ENCODE measurements at regions not wholly inside any gene's neighbourhood (a gene's known extent, or its start where the extent isn't known, plus 50 kb on each side); places are given as distances from the start of the nearest gene placed in this dataset.
"Not testable (repeated sequence)": the region's sequence is repeated elsewhere in the genome, so short reads cannot be mapped to it uniquely, and the experiment has no call there.

DNA sequence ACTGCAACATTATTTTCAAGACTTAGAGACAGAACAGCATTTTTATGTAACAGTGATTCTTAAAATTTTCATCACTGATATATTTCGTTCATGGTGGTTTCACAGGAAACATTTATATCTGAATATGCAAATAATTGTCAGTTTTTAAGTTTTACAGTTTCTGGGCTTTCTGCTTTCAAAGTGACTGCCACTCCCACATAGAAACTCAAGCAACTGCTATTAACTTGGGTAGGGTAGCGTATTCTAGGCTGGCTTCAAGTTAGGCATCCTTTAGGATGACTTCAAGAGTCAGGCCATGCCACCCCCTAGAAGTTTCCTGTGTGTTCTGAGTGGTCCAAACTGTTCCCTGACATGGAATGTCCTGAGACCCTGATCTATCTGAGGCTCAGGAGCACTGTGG is 123.6 kb upstream of the TSPAN8 start:
- H3K4me3 ChIP-seq (ENCODE audit: low read depth, low read length): no peak overlapping the region
- no peak overlapping the region for H3K4me2 ChIP-seq (ENCODE audit: low read length)
- no peak overlapping the region for H3K4ac ChIP-seq (ENCODE audit: low read depth, low read length)
- H2AK5ac ChIP-seq (ENCODE audit: low read length): no peak overlapping the region
- no peaks in the 10 kb centered on the region for H3K9me3 ChIP-seq (ENCODE audit: insufficient read depth, low read depth, low read length)
- H3K79me2 ChIP-seq (ENCODE audit: control insufficient read depth, insufficient read depth, low read length, poor library complexity): no peaks in the 10 kb centered on the region
- no peak overlapping the region for H4K12ac ChIP-seq (ENCODE audit: low read depth, low read length)
- H3K27me3 ChIP-seq (ENCODE audit: insufficient read depth, low read length): no peaks in the 10 kb centered on the region
- no peak for DNase-seq
- H3K23ac ChIP-seq (ENCODE audit: low read length): no peak overlapping the region
- no peaks in the 10 kb centered on the region for H3K4me1 ChIP-seq (ENCODE audit: control insufficient read depth in 1 of 2, insufficient read depth in 2 of 2, low read length in 2 of 2)
- no peak overlapping the region for H2AFZ ChIP-seq (ENCODE audit: insufficient read depth, low read length, poor library complexity)
- no peak overlapping the region for H3K14ac ChIP-seq (ENCODE audit: low read length)
- H4K91ac ChIP-seq (ENCODE audit: low read depth, low read length): no peak overlapping the region
- no peaks in the 10 kb centered on the region for H3K79me1 ChIP-seq (ENCODE audit: low read length)
- H2BK120ac ChIP-seq (ENCODE audit: insufficient read depth, low read length, poor library complexity): no peak overlapping the region
- H4K8ac ChIP-seq (ENCODE audit: low read depth, low read length): no peak overlapping the region
- no peak overlapping the region for H3K27ac ChIP-seq (ENCODE audit: low read depth, low read length)
- no peak overlapping the region for H2BK12ac ChIP-seq (ENCODE audit: low read length)
- no peaks in the 10 kb centered on the region for H3K36me3 ChIP-seq (ENCODE audit: control insufficient read depth in 1 of 2, insufficient read depth in 2 of 2, low read length in 2 of 2)
- no CpG with 5 or more reads among the region's 2 CpGs for WGBS (ENCODE audit: extremely low coverage, insufficient coverage, insufficient read length)
- H3K18ac ChIP-seq (ENCODE audit: low read length): no peak overlapping the region
- H3K9ac ChIP-seq (ENCODE audit: low read length): no peak overlapping the region
- H2BK5ac ChIP-seq (ENCODE audit: low read depth, low read length, poor library complexity): no peak overlapping the region

DNA sequence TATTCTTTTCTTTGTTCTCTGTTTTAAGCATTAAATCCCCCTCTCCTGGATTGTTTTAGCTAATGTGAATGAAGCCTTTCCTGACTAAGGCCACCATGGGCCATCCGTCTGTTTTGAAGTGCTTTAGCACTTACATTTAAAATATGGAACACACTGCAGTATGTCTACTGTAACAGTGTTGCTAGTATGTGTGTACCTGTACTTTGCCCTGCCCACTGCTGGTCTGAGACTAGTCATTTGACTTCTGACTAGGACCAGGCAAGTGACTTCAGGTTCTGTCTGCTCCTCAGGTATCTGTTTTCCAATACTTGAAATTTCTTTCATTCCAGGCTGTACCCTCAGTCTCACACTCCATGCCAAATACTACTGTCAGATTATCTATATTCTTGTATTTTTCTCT is 120.1 kb upstream of the TSPAN8 start:
- no peak overlapping the region for H3K4me2 ChIP-seq (ENCODE audit: low read length)

DNA sequence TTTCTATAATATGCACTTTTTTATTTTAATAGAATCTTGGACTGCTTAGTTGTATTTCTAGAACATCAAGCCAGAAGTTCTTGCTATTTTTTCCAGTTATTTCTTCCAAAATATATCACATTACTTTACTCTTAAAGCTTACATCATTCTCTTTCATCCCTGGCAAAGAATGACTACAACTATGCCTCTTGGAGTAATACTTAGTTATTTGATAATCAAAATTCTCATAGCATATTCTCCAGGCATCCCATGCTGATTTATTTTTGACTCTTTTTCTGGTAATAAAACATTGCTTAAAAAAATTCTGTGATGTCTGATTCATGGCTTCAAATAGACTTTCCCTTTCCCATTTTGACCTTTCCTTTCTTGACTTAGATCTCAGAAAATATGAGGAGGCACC is 118.7 kb upstream of the TSPAN8 start:
- Histone ChIP-seq H3K36me3 (ENCODE audit: control insufficient read depth in 1 of 2, insufficient read depth in 2 of 2, low read length in 2 of 2) (no peaks in the 10 kb centered on the region), H2BK12ac (ENCODE audit: low read length) (no peak overlapping the region), H3K79me2 (ENCODE audit: control insufficient read depth, insufficient read depth, low read length, poor library complexity) (no peaks in the 10 kb centered on the region), H3K4me3 (ENCODE audit: low read depth, low read length) (no peak overlapping the region), H3K18ac (ENCODE audit: low read length) (no peak overlapping the region), H2AK5ac (ENCODE audit: low read length) (no peak overlapping the region), H4K8ac (ENCODE audit: low read depth, low read length) (no peak overlapping the region), H3K79me1 (ENCODE audit: low read length) (no peaks in the 10 kb centered on the region), H3K27ac (ENCODE audit: low read depth, low read length) (no peak overlapping the region), H3K4me1 (ENCODE audit: control insufficient read depth in 1 of 2, insufficient read depth in 2 of 2, low read length in 2 of 2) (no peaks in the 10 kb centered on the region), H4K12ac (ENCODE audit: low read depth, low read length) (no peak overlapping the region), H3K23ac (ENCODE audit: low read length) (no peak overlapping the region), H4K91ac (ENCODE audit: low read depth, low read length) (no peak overlapping the region), H2BK5ac (ENCODE audit: low read depth, low read length, poor library complexity) (no peak overlapping the region), H2AFZ (ENCODE audit: insufficient read depth, low read length, poor library complexity) (no peak overlapping the region), H3K9me3 (ENCODE audit: insufficient read depth, low read depth, low read length) (no peaks in the 10 kb centered on the region), H3K4me2 (ENCODE audit: low read length) (no peak overlapping the region), H2BK120ac (ENCODE audit: insufficient read depth, low read length, poor library complexity) (no peak overlapping the region), H3K27me3 (ENCODE audit: insufficient read depth, low read length) (no peaks in the 10 kb centered on the region), H3K9ac (ENCODE audit: low read length) (no peak overlapping the region), H3K4ac (ENCODE audit: low read depth, low read length) (no peak overlapping the region), H3K14ac (ENCODE audit: low read length) (no peak overlapping the region)
- DNase-seq: peak in 1 of 2 donors; percentile 18

More for the DNA sequence above, 120.1 kb upstream of the TSPAN8 start:
- no peak overlapping the region for H2AK5ac ChIP-seq (ENCODE audit: low read length)
- H3K14ac ChIP-seq (ENCODE audit: low read length): no peak overlapping the region
- no CpG with 5 or more reads among the region's 1 CpG for WGBS (ENCODE audit: extremely low coverage, insufficient coverage, insufficient read length)
- no peak overlapping the region for H4K91ac ChIP-seq (ENCODE audit: low read depth, low read length)
- H2AFZ ChIP-seq (ENCODE audit: insufficient read depth, low read length, poor library complexity): no peak overlapping the region
- H3K27me3 ChIP-seq (ENCODE audit: insufficient read depth, low read length): no peaks in the 10 kb centered on the region
- peak; percentile 16 to 55 for DNase-seq
- no peak overlapping the region for H2BK5ac ChIP-seq (ENCODE audit: low read depth, low read length, poor library complexity)
- no peak overlapping the region for H3K4me3 ChIP-seq (ENCODE audit: low read depth, low read length)
- no peak overlapping the region for H2BK120ac ChIP-seq (ENCODE audit: insufficient read depth, low read length, poor library complexity)
- H3K4ac ChIP-seq (ENCODE audit: low read depth, low read length): no peak overlapping the region
- no peak overlapping the region for H3K27ac ChIP-seq (ENCODE audit: low read depth, low read length)
- no peak overlapping the region for H4K12ac ChIP-seq (ENCODE audit: low read depth, low read length)
- H2BK12ac ChIP-seq (ENCODE audit: low read length): no peak overlapping the region
- no peaks in the 10 kb centered on the region for H3K79me2 ChIP-seq (ENCODE audit: control insufficient read depth, insufficient read depth, low read length, poor library complexity)
- H3K9ac ChIP-seq (ENCODE audit: low read length): no peak overlapping the region
- H3K79me1 ChIP-seq (ENCODE audit: low read length): no peaks in the 10 kb centered on the region
- no peak overlapping the region for H3K23ac ChIP-seq (ENCODE audit: low read length)
- H4K8ac ChIP-seq (ENCODE audit: low read depth, low read length): no peak overlapping the region
- H3K36me3 ChIP-seq (ENCODE audit: control insufficient read depth in 1 of 2, insufficient read depth in 2 of 2, low read length in 2 of 2): no peaks in the 10 kb centered on the region
- H3K9me3 ChIP-seq (ENCODE audit: insufficient read depth, low read depth, low read length): no peaks in the 10 kb centered on the region
- no peaks in the 10 kb centered on the region for H3K4me1 ChIP-seq (ENCODE audit: control insufficient read depth in 1 of 2, insufficient read depth in 2 of 2, low read length in 2 of 2)
- no peak overlapping the region for H3K18ac ChIP-seq (ENCODE audit: low read length)

- H3K9me3 ChIP-seq (ENCODE audit: insufficient read depth, low read depth, low read length); H3K27me3 ChIP-seq (ENCODE audit: insufficient read depth, low read length); H3K9ac ChIP-seq (ENCODE audit: low read length); H4K12ac ChIP-seq (ENCODE audit: low read depth, low read length); H4K8ac ChIP-seq (ENCODE audit: low read depth, low read length); H3K4ac ChIP-seq (ENCODE audit: low read depth, low read length); H4K91ac ChIP-seq (ENCODE audit: low read depth, low read length); H2BK12ac ChIP-seq (ENCODE audit: low read length); H3K79me2 ChIP-seq (ENCODE audit: control insufficient read depth, insufficient read depth, low read length, poor library complexity); H3K4me1 ChIP-seq (ENCODE audit: control insufficient read depth in 1 of 2, insufficient read depth in 2 of 2, low read length in 2 of 2); H3K4me3 ChIP-seq (ENCODE audit: low read depth, low read length); H3K14ac ChIP-seq (ENCODE audit: low read length); H3K36me3 ChIP-seq (ENCODE audit: control insufficient read depth in 1 of 2, insufficient read depth in 2 of 2, low read length in 2 of 2); H2AK5ac ChIP-seq (ENCODE audit: low read length); H2BK120ac ChIP-seq (ENCODE audit: insufficient read depth, low read length, poor library complexity); H2BK5ac ChIP-seq (ENCODE audit: low read depth, low read length, poor library complexity); DNase-seq; H3K4me2 ChIP-seq (ENCODE audit: low read length); H3K18ac ChIP-seq (ENCODE audit: low read length); H3K79me1 ChIP-seq (ENCODE audit: low read length); H2AFZ ChIP-seq (ENCODE audit: insufficient read depth, low read length, poor library complexity); H3K27ac ChIP-seq (ENCODE audit: low read depth, low read length); H3K23ac ChIP-seq (ENCODE audit: low read length): not testable (repeated sequence)
- WGBS (ENCODE audit: extremely low coverage, insufficient coverage, insufficient read length): no CpG with 5 or more reads among the region's 2 CpGs
These were observed 113.0 kb upstream of the TSPAN8 start for GRCh38 chr12:71270794-71271193.
